ENCODE measurements at regions not wholly inside any gene's neighbourhood (a gene's known extent, or its start where the extent isn't known, plus 50 kb on each side); places are given as distances from the start of the nearest gene placed in this dataset.

GRCh38 chr2:155100261-155100660 lies 401.8 kb downstream of the KCNJ3 start:
- DNase-seq (ENCODE audit: low read depth), result no peak
- no peak for TF ChIP-seq CTCF (IDR thresholded peaks at IDR 0.05; ENCODE audit: control insufficient read depth, insufficient read depth, low read depth, low read length, missing control alignments)

GRCh38 chr2:155099784-155100183 lies 401.3 kb downstream of the KCNJ3 start:
- H3K4me3 ChIP-seq (ENCODE audit: control insufficient read depth, low read depth, low read length), result no peak overlapping the region
- DNase-seq (ENCODE audit: low read depth), result no peak
- no peak for TF ChIP-seq CTCF (IDR thresholded peaks at IDR 0.05; ENCODE audit: control insufficient read depth, insufficient read depth, low read depth, low read length, missing control alignments)

More at GRCh38 chr2:155100261-155100660, 401.8 kb downstream of the KCNJ3 start:
- H3K4me3 ChIP-seq (ENCODE audit: control insufficient read depth, low read depth, low read length), result no peak overlapping the region

- DNase-seq (ENCODE audit: low read depth), result no peak
- no peak for TF ChIP-seq CTCF (IDR thresholded peaks at IDR 0.05; ENCODE audit: control insufficient read depth, insufficient read depth, low read depth, low read length, missing control alignments)
- H3K4me3 ChIP-seq (ENCODE audit: control insufficient read depth, low read depth, low read length), result no peak overlapping the region
Measured at GRCh38 chr2:155095613-155096012, 397.1 kb downstream of the KCNJ3 start.

GRCh38 chr2:155080373-155080772 lies 381.9 kb downstream of the KCNJ3 start:
- DNase-seq (ENCODE audit: low read depth), result no peak
- no peak overlapping the region for H3K4me3 ChIP-seq (ENCODE audit: control insufficient read depth, low read depth, low read length)
- no peak for TF ChIP-seq CTCF (IDR thresholded peaks at IDR 0.05; ENCODE audit: control insufficient read depth, insufficient read depth, low read depth, low read length, missing control alignments)

- no peak for DNase-seq (ENCODE audit: low read depth)
- no peak for TF ChIP-seq CTCF (IDR thresholded peaks at IDR 0.05; ENCODE audit: control insufficient read depth, insufficient read depth, low read depth, low read length, missing control alignments)
- no peak overlapping the region for H3K4me3 ChIP-seq (ENCODE audit: control insufficient read depth, low read depth, low read length)
Measured at GRCh38 chr2:155070489-155070888, 372.0 kb downstream of the KCNJ3 start.

GRCh38 chr2:155062922-155063258 lies 364.4 kb downstream of the KCNJ3 start:
- no peak for DNase-seq (ENCODE audit: low read depth)
- H3K4me3 ChIP-seq (ENCODE audit: control insufficient read depth, low read depth, low read length), result no peak overlapping the region
- TF ChIP-seq CTCF (IDR thresholded peaks at IDR 0.05; ENCODE audit: control insufficient read depth, insufficient read depth, low read depth, low read length, missing control alignments), result no peak

Measured in AG09309 (cell line).